Stromal cell of bone marrow (primary cell): ENCODE measurements at regions not wholly inside any gene's neighbourhood (a gene's known extent, or its start where the extent isn't known, plus 50 kb on each side); places are given as distances from the start of the nearest gene placed in this dataset.
"Not testable (repeated sequence)": the region's sequence is repeated elsewhere in the genome, so short reads cannot be mapped to it uniquely, and the experiment has no call there.

Experiments used
- DNase-seq: peaks from one replicate; pipeline ENCODE4 v3.0.0-alpha.2; 2012; ENCODE audit warnings: low read depth

DNA sequence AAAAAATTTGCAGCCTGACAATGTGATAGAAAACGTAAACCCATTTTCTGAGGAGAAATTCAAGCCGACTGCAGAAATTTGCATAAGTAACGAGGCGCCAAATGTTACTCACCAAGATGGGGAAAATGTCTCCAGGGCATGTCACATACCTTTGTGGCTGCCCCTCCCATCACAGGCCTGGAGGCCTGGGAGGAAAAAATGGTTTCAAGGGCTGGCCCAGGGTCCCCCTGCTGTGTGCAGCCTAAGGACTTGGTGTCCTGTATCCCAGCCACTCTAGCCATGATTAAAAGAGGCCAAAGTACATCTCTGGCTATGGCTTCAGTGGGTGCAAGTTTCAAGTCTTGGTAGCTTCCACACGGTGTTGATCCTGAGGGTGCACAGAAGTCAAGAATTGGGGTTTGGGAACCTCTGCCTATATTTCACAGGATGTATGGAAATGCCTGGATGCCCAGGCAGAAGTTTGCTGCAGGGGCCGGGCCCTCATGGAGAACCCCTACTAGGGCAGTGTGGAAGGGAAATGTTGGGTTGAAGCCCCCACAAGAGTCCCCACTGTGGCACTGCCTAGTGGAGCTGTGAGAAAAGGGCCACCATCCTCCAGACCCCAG is 1842.3 kb downstream of the PCDH9 start:
- DNase-seq: no peak

DNA sequence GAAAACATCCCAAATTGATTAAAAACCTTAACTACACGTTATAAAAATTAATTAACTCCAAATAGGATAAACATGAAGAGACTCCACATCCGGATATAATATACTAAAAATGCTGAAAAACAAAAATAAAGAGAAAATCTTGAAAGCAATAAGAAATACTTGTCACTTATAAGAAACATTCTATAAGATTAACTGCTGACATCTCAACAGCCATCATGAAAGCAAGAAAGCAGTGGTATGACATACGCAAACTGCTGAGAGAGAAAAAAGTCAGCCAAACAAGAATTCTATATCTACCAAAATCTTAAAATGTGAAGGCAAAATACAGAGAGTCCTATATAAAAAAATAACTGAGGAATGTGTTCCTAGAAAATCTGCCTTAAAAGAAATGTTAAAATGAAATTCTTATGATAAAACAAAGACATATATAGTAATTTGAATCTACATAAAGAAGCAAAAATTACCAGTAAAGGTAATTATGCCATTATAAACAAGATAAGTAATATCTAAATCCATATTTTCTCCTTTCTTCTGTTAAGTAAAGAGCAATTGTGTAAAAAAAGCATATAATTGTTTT is 1851.1 kb downstream of the PCDH9 start:
- peak; percentile 0 for DNase-seq

DNA sequence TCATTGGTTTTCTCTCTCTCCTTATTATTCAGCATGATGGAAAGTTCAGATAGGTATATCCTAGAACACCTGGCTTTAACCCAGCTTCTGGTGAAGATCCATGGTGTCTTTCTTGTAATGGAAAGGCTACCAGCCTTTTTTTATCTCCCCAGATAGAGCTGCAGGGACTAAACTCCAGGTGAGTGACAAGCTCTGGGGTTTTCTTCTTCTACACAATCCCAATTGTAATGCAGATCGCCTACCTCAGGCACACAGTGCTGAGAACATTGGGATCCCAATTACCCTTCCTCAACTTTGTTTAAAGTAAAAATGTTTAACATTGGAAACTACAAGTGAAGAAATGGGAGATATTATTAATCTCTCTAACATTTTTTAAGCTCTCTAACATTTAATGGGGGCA is 1851.7 kb downstream of the PCDH9 start:
- DNase-seq: no peak

DNA sequence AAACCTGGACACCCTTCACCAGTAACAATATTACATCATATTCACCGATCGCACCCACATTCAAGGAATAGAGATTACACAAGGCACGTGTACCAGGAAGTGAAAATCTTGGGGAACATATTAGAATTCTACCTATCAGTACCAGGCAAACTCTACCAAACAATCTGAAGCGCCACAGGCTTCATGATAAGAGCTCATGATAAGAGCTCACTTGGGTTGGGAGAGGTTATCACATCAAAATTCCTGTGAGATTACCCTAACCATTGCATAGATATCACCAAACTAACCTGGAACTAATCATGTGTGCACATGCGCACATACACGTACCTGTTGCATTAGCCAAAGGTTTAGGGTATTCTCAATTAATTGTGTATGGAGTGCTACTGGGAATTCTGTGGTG is 1861.3 kb downstream of the PCDH9 start:
- no peak for DNase-seq

DNA sequence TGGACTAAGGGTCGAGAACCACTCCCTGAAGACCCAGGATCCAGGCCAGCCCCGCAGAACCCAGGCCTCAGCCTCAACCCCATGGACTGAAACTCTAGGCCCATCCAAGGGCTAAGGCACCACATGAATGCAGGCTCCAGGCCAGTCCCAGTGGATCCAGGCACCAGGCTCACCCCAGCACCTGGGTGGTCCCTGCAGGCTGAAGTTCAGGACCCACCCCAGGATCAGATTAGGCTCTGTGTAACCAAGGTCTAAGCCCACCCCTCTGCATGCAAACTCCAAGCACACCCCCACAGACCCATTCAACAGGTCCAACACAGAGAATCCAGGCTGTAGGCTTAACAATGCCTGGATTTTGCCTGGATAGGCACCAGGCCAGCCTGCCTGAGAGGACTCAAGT is 1876.2 kb downstream of the PCDH9 start:
- no peak for DNase-seq

- not testable (repeated sequence) for DNase-seq
These were observed 1877.0 kb downstream of the PCDH9 start for GRCh38 chr13:65353150-65353549.

DNA sequence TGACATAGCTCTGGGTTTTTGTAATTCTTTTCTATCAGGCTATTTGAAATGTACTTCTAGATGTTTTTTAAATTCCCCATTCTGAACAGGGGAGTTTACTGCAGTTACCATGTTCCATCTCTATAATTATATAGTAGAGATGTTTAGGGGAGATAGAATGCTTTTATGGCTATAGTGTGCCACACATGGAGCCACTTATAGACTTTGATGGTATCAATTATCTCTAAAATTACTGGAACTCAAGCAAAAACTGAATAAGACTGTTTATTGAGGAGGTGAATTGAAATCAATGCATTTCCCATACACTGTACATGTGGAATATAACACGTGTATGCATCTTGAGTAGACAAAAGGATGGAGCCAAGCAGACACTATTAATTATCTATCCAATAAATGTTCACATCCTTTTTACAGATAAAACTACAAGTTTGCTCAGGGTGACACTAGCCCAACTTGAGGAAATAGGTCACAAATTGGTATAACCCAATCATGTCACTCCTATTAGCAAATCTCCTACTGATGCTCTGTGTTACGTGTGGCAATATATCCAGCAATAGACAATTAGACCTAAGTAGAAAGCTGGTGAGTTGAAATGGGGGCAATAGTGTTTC is 1882.6 kb downstream of the PCDH9 start:
- DNase-seq: no peak

- no peak for DNase-seq
These were observed 1886.1 kb downstream of the PCDH9 start for GRCh38 chr13:65343898-65344663.

GRCh38 chr13:65342541-65343337 is 1887.4 kb downstream of the PCDH9 start:
- DNase-seq: no peak

GRCh38 chr13:65339241-65339640 is 1890.9 kb downstream of the PCDH9 start:
- no peak for DNase-seq

GRCh38 chr13:65336916-65337315 is 1893.2 kb downstream of the PCDH9 start:
- DNase-seq: no peak

GRCh38 chr13:65336087-65336749 is 1893.9 kb downstream of the PCDH9 start:
- no peak for DNase-seq

DNA sequence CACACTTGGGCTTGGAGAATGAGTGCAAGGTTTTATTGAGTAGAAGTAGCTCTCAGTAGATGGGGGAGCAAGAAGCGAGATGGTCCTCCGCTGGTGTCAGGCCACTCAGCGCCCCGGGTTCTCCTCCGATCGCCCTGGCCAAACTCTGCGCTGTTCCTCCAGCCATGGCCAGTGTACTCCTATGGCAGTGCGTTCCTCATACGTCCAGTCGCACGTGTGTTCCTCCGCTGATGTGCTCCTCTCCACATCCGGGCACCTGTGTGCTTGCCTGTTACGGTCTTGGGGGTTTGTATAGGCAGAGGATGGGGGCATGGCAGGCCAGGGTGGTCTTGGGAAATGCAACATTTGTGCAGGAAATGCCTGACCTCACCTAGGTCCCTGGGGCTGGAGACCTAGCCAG is 1899.4 kb downstream of the PCDH9 start:
- no peak for DNase-seq

DNA sequence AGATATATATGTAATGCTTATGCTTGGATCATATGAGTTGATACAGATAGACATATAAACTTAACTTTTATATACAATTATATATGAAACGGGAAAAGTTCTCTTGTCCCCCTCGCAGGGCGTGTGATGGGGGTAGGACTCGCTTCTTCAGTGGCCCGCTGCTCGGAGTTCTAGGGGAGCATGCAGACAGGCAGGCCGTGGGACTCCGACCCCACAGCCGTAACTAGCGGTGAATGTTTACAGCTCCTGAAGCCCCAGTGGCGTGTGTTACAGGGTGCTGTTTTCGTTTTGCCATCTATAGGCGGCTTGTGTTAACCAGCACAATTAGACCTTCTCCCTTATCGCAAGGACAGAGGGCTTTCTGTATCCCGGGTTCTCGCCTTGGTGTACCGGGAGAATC is 1899.8 kb downstream of the PCDH9 start:
- DNase-seq: no peak

GRCh38 chr13:65323192-65323591 is 1906.9 kb downstream of the PCDH9 start:
- not testable (repeated sequence) for DNase-seq

- DNase-seq: not testable (repeated sequence)
These were observed 1908.7 kb downstream of the PCDH9 start for GRCh38 chr13:65321423-65321822.

DNA sequence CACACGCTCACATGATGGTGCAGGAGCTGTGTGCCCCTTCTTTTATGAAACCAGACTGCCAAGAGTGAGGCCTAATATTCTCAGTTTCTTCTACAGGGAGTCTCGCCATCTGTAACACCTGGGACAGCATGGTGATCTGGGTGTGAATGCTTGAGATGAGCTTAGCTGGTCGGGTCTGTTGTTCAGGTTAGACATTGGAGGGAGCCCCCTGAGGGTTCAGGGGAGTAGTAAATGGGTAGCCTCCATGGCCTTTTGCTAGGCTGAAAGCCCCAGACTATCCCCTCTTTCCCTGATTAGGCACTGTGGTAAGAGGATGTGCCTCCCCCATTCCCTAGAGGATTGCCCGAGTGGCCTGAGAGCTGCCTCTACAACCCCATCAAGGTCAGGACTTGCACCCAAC is 1916.1 kb downstream of the PCDH9 start:
- DNase-seq: no peak

DNA sequence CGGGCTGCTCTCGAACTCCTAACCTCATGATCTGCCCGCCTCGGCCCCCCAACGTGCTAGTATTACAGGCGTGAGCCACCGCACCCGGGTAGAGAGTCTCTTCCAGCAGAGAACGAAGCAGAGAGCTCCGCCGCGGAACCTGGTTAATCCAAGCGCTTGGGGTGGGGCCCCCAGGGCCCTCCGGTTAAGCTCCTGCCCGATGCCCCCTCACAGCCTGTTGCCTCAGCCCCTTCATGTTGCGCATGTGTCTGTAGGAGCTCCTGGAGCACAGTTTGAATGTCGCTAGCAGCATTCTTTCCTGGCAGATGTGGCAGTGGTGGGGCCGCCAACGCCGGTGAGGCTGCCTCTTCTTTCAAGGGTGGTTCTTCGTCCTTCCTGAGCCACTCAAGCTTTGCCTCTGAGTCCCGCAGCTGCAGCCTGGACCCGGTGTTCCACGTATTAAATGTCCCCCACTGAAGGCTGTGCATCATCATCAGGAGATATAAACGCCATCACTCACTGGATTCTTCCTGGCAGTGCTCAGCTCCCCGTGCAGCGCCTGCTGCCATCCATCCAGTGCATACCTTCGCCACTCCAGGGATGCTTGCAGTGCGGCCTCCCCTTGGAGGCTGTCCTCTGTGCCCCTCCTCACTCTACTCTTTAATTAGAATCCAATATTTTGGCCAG is 1919.3 kb downstream of the PCDH9 start:
- DNase-seq: no peak

DNA sequence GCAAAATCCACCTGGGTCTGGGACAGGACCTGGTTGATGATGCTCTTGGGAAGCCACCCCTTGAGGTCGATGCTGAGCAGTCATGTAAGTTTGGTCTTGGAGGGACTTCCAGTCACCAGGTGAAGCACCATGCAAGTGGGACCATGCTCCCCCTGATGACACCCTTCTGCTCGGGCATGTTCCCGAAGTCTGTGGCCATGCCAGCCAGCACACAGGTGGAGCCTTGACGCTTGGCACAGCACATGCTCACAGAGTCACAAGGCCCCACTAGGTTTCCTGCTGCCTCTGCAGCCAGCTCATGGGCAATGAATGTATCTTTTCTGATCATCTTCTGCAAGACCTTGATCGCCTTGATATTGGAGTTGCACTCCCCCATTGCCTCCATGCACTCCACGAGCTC is 1920.2 kb downstream of the PCDH9 start:
- DNase-seq: no peak

- not testable (repeated sequence) for DNase-seq
These were observed 1921.4 kb downstream of the PCDH9 start for GRCh38 chr13:65308729-65309128.

DNA sequence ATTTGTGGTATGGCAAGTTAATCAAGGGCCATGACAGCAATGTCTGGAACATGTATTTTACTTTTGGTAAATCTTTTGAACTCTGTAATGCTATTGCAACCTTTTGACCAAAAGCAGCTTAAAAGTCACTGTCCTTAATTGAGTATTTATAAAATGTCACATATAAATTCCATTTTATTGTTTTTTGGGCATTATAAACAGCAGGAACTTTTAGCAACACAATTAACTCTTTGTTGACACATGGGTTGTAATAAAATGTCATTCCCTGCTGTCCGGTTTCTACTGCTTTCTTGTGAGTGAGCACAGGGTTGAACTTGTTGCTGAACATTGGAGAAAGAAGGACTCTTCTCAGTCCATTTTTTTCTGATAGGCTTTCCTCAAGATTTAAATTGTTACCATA is 1923.1 kb downstream of the PCDH9 start:
- DNase-seq: no peak
